ENCODE measurements at regions not wholly inside any gene's neighbourhood (a gene's known extent, or its start where the extent isn't known, plus 50 kb on each side); places are given as distances from the start of the nearest gene placed in this dataset.

- no peak for TF ChIP-seq CTCF (IDR thresholded peaks at IDR 0.05; ENCODE audit: poor library complexity)
- no peak for TF ChIP-seq EZH2 (IDR thresholded peaks at IDR 0.05; ENCODE audit: borderline replicate concordance)
Observed at GRCh38 chr3:8187996-8188395, 313.6 kb upstream of the LMCD1 start.
